ENCODE measurements at regions not wholly inside any gene's neighbourhood (a gene's known extent, or its start where the extent isn't known, plus 50 kb on each side); places are given as distances from the start of the nearest gene placed in this dataset.

DNA sequence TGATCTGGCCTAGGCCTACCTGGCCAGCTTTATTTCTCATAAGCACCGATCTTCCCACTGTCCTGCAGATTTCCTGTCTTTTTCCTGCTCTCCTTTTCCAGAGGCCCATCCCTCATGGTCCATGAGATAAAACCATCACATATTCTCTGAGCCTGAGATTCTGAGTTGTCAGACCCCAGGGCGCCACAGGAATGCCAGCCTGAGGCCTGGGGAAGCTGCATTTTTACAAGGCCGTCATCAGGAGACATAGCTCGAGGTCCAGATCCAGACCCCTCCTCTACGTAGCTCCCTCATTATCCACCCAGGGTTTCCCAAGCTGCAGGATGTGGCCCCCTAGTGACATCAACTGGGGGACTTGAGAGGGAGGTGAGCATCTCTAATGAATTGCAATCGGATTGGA lies 204.3 kb downstream of the ATPSCKMT start:
- TF ChIP-seq BHLHE40 (IDR thresholded peaks at IDR 0.05; ENCODE audit: borderline replicate concordance) (no peak), FOXM1 (IDR thresholded peaks at IDR 0.05; ENCODE audit: borderline replicate concordance) (no peak), SP1 (IDR thresholded peaks at IDR 0.05) (no peak), ELF4 (IDR thresholded peaks at IDR 0.05) (no peak)
